KG1 (cell line): ENCODE measurements at regions not wholly inside any gene's neighbourhood (a gene's known extent, or its start where the extent isn't known, plus 50 kb on each side); places are given as distances from the start of the nearest gene placed in this dataset.
"Not testable (repeated sequence)": the region's sequence is repeated elsewhere in the genome, so short reads cannot be mapped to it uniquely, and the experiment has no call there.

Experiments used
- DNase-seq: peaks from one replicate; lab custom pipeline; 2025; lab: John Stamatoyannopoulos, UW

DNA sequence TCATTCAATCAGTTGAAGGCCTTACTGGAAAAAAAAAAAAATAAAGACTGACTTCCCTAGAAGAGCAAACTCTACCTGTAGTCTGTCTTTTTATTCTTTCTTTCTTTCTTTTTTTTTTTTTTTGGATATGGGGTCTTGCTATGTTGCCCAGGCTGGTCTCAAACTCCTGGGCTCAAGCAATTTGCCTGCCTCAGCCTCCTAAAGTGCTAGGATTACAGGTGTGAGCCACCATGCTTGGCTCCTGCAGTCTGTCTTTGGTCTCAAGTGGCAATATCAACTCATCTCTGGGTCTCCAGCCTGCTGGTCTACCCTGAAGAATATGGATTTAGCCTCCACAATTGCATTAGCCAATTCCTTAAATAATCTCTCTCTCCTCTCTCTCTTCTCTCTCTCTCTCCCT, 167.7 kb upstream of the P2RY1 start:
- no peak for DNase-seq

DNA sequence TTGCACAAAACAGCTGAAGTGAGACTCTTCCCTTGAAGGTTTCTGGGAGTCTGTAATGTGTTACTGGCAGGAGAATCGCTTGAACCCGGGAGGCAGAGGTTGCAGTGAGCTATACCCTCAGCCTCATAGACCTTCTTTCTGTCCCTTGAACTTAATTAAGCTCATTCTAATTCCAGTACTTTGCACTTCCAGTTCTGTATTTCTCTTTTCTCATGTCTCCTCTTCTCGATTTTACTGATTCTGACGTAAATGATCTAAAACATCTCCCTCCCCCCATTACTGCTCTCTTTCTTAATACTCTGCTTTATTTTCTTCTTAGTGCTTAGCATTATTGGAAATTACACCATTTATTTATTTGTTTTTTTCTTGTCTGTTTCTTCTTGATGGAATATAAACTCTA, 165.4 kb upstream of the P2RY1 start:
- no peak for DNase-seq

DNA sequence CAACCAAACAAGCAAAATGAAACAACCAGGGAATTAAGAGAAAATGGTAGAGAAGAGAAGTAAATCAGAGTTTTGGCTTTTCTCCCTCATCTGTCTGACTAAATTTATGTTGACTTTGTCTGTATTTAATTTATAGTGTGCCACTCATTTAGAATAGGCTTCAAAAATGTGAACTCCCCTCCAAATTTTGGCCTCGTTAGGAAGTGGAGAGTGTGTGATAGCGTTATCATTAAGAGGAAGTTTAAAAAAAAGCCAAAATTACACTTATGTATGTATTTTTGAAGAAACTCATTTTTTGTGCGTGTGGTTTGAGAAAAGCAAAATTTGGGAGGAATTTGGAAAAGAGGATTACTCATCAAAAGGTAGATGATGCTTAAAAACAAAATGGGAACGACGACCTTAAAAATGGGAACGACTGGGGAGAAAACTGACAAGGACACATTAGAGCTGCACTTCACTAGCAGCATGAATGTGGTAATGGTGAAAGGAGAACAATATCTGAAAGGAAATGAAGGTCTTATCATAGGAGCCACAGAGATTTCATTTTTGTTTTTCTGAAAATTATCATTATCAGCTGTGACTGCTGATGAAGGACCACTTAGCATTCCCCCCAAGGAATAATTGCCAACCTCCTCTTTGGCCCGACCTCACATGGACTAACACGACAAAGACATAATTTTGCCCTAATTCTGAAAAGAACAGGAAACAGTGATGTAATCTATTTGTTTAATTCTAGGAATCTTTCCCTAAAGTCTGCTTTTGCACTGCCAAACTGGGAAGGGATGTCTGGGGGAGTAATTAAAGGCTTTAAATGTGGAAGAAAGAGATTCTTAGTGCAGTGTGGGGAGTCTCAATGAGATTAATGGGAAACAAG, 163.2 kb upstream of the P2RY1 start:
- no peak for DNase-seq

DNA sequence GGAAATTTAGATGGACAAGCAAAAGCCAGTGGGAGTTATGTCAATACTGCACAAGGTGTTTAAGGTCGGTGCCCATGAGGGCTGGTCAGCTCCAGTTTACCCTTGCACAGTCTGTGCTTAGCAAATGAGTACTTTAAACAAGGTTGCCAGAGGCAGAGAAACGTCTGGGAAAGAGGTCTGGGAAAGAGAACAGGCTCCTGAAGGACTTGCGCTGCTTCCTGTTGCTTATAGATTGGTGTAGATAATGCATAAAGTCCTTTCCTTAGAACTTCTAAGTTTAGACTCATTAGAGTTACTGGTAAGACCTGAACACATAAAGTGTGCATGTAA, 162.6 kb upstream of the P2RY1 start:
- no peak for DNase-seq

DNA sequence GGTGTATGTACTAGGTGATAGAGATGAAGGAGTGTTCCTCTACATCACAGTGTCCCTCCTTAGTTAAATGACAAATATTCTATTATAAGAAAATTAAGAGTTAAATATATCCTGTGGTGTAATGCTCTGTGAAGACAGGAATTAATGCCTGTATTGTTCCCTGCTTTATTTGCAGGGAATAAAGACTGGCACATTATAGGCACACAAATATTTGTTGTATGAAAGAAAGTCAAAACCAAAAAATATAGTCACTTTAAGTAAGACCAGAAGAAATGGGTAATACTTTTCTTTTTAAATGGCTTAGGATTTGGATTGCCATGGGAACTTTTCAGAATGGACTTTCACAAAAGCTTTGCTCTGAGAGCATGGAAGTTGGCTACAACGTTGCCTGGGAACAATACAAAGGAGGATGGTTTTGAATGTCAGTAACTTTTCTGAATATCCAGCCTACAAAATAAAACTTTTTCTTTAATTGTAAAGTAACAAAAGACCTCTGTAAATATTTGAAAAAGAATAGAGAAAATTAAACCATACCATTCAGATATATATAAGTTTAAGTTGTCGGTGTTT, 158.0 kb upstream of the P2RY1 start:
- no peak for DNase-seq

DNA sequence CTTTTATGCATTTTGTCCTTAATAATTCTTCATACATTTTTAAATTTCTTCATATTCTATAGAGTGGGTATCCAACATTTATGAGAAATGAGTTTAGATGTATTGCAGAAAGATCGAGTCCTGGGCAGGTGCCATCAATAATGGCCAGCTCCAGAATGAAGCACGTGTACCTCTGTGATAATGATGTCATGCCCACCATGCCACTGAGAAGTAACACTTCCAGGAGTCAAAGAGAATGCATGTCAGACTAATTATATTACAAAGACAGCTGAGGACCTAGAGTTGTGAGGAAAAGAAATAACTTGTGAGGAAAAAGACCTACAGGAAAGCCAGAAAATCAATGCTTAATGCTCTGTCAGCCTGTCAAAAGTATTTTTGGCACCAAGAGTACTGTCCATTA, 157.4 kb upstream of the P2RY1 start:
- DNase-seq: no peak

DNA sequence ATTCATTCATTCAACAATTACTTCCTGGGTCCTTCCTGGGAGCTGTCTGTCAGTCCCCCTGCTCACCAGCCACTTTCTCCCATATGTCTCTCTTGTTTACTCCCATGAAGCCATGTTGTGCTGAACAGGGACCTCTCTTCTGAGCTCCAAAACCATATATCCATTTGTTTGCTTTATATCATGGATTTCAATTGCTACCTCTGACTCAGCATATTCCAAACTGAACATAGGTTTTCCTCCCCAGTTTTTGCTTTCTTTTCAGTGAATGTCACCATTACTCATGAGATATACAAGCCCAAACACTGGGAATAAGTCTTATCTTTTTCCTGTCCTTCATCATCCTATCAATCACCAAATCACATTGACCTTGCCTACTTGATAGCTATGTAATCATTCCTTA, 152.5 kb upstream of the P2RY1 start:
- no peak for DNase-seq

DNA sequence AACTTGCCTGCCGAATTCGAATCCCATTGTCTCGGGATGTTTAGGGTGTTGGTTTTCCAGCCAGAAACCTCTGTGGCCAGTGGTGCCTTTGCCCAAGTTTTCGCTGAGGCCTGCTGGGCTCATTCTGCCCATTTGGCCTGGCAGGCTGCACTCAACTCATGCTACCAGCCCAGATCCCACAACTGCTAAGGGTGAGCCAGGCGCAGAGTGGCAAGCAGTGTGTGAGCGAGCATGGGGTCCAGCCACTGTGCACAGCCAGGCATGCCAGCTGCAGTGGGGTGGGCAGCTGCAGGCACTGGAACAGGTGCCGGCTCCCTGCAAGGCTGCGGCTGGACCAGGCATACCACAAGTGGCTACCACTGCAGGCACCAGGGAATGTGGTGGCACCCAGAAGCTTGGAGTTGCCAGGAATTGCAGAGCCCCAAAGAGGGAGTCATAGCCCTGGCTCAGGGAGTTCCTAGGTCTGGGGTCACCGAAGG, 151.4 kb upstream of the P2RY1 start:
- DNase-seq: no peak

DNA sequence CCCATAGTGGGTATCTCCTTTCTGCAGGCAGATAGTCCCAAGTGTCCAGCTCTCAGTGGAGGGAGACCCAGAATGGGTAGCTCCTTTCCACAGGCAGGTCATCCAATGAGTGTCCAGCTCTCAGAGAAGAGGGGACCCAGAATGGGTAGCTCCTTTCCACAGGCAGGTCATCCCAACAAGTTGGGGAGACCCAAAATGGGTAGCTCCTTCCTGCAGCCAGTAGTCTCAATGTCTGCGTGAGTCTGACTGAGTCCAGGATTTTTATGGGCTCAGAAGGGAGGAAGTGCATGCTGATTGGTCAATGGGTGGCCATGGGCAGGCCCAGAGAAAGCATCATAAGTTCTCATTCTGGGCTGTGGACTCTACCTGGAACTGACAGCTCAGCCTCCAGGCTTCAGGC, 150.7 kb upstream of the P2RY1 start:
- no peak for DNase-seq

DNA sequence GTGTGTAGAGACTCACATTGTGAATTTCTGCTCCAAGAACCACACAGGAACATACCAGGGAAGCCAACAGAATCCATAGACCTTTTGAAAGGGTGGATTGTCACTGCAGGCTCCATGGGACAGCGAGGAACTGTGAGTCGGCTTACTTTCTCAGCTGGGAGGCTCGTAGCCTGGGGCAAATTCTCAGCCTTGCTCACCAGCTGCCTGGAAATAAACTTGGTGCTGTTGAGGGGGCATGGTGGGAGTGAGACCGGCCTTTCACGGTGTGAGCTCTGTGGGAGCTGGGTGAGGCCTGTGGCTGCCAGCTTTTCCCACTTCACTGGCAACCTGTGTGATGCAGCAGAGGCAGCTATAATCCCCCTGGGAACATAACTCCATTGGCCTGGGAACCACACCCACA, 146.6 kb upstream of the P2RY1 start:
- no peak for DNase-seq

DNA sequence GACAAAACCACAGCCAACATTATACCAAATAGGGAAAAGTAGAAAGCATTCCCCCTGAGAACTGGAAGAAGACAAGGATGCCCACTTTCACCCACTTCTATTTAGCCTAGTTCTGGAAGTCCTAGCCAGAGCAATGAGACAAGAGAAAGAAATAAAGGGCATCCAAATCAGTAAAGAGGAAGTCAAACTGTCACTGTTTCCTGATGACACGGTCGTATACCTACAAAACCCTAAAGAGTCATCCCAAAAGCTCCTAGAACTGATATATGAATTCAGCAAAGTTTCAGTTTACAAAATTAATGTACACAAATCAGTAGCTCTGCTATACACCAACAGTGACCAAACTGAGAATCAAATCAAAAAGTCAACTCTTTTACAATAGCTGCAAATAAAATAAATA, 142.6 kb upstream of the P2RY1 start:
- DNase-seq: not testable (repeated sequence)

DNA sequence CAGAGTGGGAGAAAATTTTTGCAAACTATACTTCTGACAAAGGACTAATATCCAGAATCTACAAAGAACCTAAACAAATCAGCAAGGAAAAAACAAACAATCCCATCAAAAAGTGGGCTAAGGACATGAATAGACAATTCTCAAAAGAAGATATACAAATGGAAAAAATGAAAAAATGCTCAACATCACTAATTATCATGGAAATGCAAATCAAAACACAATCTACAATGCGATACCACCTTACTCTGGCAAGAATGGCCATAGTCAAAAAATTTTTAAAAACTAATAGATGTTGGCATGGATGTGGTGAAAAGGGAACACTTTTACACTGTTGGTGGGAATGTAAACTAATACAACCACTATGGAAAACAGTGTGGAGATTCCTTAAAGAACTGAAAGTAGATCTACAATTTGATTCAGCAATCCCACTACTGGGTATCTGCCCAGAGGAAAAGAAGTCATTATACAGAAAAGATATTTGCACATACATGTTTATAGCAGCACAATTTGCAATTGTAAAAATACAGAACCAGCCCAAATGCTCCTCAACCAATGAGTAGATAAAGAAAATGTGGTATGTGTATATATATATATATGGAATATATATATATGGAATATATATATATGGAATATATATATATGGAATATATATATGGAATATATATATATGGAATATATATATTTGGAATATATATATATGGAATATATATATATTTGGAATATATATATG, 141.2 kb upstream of the P2RY1 start:
- not testable (repeated sequence) for DNase-seq

DNA sequence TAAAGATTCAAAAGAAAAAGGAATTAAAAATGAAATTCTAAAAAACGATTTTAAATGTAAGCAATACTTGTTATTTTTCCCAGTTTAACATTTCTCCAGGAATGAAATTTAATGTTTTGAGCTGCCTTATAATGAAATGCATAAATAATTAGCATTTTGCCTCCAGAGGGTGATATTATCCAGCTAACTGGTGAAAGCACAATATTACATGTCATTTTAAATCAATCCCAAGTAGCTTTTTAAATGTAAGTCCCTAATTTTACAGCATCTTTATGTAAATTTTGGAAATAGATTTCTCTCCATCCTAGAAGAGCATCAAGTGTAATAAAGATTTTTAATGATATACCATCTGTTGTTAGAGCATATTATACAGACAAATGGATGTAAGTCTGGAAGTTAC, 139.1 kb upstream of the P2RY1 start:
- DNase-seq: no peak

DNA sequence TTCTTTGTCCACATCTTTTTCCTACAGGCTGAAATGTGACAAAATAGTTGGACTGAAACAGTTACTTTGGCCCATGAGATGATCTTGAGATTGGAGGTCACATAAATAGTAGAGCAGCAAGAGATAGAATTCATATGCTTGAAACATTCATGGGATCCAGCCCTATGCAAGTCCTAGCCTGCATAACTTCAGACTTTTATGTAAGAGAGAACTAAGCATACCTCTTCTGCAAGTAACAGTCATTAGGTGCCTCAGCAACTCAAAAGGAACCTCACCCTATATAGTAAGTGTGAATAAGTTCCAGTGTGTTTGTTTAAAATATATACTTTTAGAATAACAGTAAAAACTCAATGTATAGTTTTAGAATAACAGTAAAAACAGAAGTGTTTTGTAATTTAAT, 138.0 kb upstream of the P2RY1 start:
- no peak for DNase-seq

DNA sequence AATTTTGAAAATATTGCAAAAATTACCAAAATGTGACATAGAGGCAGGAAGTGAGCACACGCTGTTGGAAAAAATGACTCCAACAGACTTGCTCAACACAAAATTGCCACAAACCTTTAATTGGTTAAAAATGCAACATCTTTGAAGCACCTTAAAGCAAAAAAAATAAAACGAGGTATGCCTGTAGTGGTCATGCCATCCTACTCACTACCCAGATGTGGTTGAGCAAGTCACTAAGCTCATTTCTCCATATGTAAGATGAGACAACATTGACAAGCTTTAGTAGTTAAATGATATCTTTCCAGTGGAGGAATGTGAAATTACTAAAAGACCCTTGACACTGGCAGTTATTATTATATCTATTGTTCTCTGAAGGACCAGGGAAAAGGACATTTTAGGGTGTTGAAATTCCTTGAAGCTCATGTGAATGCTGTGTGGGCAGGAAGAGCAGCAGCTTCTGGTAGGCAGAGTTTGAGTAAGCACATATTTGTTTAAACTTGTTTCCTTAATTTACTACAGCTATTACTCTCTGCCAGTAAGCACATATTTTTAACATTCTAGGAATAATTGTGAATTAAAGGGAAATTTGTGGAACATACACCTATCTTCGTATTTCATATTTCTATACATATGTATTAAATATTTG, 131.6 kb upstream of the P2RY1 start:
- DNase-seq: no peak

DNA sequence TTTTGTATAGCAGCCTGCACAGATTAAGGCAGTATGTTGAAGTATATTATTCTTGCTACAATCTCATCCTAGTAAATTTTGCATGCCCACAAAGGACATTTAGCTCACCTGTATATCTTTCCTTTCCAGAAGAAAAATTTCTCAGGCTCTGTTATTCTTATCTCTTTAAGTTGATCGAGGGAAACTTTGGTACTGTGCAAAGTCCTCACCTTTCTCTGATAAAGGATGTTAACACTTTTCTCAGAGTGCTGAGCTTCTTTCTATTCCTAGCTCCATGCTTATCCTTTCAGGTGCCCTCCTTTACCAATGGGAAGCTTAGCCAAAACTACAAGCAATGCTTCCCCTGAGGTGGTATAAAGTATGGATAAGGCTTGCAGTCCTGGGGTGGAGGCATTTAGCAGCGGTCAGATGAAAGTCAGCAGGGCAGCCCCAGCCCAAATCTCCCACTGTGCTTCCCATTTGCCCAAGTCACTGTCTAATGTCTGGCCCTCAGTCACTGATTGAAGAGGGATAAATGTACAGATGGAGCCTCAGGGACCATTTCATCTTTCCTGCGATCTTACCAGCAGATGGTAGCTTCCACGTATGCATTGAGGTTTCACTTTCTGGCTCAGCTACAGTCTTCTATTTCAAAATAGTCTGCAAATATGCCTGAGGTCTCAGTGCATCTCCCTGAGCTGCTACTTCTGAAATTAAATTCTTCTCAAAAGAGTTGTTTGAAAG, 127.8 kb upstream of the P2RY1 start:
- no peak for DNase-seq

DNA sequence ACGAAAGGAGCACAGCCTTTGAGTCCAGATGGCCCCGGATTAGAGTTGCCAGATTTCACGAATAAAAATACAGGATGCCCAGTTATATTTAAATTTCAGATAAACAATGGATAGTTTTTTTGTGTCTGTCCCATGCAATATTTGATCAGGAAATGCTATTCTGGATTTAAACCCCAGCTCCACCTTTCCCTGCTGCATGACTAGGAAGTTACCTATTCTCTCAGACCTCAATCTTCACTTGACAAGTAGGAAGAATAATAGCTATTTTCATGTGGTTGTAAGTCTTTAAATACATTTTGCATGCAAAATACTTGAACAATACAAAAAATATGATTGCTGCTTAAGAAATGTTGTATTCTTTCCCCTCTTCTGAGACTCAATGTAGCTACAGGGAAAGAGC, 125.3 kb upstream of the P2RY1 start:
- DNase-seq: no peak

DNA sequence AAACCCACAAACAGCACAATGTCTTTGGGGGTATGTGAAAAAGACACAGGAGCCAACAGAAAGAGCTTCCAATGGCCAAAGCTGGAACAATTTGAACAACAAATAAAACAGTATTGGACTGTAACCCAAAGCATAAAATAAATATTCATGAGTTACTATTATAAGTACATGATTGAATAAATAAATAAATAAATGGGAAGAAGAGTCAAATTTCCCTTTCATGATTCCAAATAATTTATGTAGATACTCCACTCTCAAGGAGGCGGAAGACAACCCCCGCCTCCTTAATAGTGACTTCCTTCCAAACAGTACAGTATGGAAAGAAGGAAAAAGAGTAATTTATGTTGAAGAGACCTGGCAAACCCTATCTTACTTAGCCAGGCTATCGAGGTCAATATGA, 124.4 kb upstream of the P2RY1 start:
- DNase-seq: no peak

DNA sequence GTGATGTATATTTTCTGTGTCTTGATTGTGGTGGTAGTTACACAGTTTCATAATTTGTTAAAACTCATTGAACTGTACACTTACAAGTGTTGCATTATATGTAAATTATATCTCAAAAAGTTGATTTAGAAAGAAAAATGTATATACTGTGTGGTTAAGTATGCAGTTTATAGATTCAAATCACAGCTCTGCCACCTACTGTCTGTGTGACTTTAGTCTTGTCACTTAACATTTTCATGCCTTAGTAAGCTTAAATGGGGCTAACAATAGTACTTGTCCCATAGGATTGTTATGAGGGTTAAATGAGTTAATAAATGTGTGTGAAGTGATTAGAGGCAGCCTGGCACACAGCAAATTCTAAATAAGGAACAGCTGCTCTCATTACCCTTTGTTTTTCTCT, 120.9 kb upstream of the P2RY1 start:
- no peak for DNase-seq

DNA sequence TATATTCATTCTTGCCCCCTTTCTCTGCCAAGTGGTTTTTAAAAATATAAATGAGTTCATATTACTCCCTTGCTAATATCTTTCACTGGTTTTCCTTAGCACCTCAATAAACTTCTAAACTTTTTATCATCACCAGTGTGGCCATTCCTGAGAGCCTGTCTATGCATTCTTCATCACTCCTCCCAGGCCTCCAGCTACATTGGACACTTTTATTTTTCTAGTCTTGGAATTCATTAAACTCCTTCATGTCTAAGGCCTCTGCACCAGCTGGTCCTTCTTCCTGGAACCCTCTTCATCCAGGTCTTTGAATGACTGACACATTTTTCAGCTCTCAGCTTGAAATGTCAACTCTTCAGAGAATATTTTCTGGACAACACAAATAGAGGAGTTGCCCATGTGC, 120.4 kb upstream of the P2RY1 start:
- DNase-seq: no peak

DNA sequence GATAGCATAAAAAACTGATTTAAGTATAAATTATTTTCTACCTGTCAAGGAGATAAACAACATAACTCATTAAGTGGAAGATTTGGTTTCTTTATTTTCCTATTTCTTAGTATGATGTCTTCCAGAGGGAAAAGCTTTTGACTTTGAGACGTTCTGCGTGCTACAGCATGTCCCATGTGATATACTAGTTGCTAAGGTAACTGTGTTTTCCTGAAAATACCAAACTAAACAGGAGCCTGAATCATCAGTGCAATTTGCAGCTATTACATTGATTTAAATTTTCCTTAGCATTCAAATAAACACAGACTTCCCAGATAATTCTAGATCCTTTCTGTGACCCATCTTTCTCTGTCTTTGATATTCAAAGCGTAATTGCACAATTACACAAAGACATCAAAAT, 117.7 kb upstream of the P2RY1 start:
- no peak for DNase-seq

DNA sequence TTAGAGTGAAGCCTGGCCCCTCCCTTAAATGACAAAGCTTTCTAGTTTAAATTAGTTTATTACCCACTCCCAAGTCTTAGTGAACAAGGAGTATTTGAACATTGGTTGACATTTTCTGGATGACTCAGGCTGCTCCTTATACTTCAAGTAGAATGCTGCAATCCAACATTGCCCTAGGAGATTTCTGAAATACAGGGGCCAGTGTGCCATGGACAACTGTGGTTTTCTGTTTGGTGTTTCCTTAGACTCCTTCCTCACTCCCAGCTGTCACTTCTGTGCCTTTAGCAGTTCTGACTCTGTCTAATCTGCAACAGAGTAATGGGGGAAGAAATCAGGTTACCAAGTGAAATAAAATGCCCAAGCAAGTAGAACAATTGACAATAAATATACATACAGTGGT, 116.1 kb upstream of the P2RY1 start:
- DNase-seq: no peak
